ENCODE measurements at regions not wholly inside any gene's neighbourhood (a gene's known extent, or its start where the extent isn't known, plus 50 kb on each side); places are given as distances from the start of the nearest gene placed in this dataset.

DNA sequence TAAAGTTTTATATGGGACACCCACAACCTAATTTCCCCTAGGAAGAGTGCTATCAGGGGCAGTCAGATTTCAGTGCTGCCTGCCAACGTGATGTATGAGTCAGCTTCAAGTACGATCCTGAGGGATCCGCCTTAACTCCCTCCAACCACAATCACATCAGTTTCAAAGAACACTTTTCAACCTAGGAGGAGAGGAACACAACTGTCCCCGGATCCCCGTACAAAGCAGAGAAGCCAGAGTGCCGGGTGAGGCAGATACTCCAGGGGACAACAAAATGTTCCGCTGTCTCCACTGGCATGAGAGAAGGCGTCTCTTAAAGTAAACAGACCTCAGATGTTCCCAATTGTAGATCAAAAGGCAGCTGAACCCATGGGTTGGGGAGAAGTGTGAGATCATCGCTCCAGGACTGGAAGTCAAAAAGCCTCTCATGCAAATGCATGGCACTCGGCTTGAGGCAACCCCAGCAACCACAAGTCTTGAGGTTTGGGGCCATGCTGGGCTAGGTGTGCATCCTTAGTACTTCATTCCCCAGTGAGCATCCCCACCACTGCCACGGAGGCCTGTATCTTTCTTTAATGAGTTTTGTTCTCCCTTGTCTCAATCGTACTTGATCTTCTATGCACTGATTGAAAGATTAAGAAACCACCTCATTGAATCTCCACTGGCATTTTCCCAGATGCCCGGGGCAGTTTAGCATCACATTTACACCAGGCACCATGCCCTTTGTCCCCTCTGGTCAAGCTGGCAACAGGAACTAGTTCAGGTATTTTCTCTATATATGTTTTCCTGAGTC is 91.0 kb upstream of the CCBE1 start:
- TF ChIP-seq, protein P1, sequence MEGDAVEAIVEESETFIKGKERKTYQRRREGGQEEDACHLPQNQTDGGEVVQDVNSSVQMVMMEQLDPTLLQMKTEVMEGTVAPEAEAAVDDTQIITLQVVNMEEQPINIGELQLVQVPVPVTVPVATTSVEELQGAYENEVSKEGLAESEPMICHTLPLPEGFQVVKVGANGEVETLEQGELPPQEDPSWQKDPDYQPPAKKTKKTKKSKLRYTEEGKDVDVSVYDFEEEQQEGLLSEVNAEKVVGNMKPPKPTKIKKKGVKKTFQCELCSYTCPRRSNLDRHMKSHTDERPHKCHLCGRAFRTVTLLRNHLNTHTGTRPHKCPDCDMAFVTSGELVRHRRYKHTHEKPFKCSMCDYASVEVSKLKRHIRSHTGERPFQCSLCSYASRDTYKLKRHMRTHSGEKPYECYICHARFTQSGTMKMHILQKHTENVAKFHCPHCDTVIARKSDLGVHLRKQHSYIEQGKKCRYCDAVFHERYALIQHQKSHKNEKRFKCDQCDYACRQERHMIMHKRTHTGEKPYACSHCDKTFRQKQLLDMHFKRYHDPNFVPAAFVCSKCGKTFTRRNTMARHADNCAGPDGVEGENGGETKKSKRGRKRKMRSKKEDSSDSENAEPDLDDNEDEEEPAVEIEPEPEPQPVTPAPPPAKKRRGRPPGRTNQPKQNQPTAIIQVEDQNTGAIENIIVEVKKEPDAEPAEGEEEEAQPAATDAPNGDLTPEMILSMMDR (IDR thresholded peaks at IDR 0.05; ENCODE audit: borderline replicate concordance, insufficient read depth, low read depth, low read length), result no peak
- H3K4me3 ChIP-seq (ENCODE audit: low read depth, low read length), result no peak overlapping the region

DNA sequence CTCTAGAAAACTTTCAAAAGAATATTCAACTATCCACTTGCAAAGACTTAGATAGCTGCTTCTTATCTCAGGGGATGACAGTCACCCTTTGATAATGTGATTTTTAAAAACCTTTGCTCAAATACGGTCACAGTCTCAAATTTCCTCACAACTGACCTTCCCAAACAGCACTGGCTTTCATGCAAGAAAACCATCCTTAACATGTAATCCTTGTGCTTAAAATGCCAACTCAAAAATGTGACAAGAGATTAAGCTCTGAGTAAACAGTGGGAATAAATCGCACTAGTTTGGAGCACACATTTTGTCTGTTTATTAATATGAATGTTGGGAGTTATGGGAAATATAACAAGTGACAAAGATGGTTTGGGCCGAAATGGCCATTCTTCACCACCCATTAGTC is 87.5 kb upstream of the CCBE1 start:
- TF ChIP-seq, protein P1 (IDR thresholded peaks at IDR 0.05; ENCODE audit: borderline replicate concordance, insufficient read depth, low read depth, low read length), result no peak
- no peak overlapping the region for H3K4me3 ChIP-seq (ENCODE audit: low read depth, low read length)

DNA sequence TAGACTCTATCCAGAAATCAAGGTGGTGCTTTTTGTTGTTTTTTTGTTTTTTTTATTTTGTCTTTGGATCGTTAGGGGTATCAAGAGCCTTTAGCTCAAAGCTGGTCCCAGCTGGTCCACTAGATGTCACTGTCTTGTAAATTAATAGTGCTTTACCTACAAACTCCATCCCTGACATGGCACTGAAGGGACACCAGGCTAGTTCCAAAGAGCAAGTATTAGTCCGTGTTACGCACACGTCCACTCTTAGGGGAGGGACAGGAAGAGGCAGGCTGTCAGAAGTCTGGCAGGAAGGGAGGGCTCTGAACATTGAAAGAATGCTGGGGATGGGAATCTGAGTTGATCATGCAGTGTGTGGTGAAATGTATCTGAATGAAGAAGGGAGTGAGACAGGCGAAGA is 85.9 kb upstream of the CCBE1 start:
- TF ChIP-seq, protein P1 (IDR thresholded peaks at IDR 0.05; ENCODE audit: borderline replicate concordance, insufficient read depth, low read depth, low read length), result peak; percentile 70
- no peak overlapping the region for H3K4me3 ChIP-seq (ENCODE audit: low read depth, low read length)

DNA sequence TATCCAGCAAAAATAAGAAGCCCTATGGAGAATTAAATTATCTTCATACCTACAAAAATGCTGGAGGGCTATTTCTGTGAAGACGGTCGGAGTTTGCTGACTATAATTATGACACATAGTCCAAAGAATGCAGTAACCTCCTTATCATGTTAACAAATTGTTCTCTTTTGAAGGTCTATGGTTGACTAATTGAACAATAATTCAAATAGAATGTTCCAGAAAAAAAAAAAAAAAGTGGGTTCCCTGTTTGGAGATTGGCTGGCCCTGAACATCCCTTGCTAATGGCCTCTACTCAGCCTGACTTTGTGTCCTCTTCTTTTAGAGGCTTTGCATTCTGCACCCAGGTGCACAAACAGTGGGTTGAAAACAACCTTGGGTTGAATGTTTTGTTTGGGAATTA is 82.8 kb upstream of the CCBE1 start:
- no peak overlapping the region for H3K4me3 ChIP-seq (ENCODE audit: low read depth, low read length)
- TF ChIP-seq, protein P1 (IDR thresholded peaks at IDR 0.05; ENCODE audit: borderline replicate concordance, insufficient read depth, low read depth, low read length), result no peak

DNA sequence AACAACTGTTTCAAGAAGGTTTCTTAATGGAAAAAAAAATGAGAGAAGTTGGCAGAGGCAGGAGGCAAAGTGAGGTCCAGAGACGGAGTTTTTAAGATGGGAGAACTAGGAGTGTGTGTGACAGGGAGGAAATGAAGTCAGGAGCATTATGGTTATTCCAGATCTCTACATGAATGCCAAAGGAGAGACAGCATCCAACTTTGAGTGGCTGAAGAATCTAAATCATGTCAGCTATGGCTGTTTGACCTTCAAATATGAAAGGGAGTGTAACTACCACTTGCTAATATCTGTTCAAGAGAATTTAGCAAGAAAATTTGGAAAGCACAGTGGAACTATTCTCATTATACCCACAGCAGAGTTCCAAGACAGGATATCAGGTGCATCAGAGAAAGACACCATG is 81.2 kb upstream of the CCBE1 start:
- no peak overlapping the region for H3K4me3 ChIP-seq (ENCODE audit: low read depth, low read length)
- TF ChIP-seq, protein P1 (IDR thresholded peaks at IDR 0.05; ENCODE audit: borderline replicate concordance, insufficient read depth, low read depth, low read length), result no peak

DNA sequence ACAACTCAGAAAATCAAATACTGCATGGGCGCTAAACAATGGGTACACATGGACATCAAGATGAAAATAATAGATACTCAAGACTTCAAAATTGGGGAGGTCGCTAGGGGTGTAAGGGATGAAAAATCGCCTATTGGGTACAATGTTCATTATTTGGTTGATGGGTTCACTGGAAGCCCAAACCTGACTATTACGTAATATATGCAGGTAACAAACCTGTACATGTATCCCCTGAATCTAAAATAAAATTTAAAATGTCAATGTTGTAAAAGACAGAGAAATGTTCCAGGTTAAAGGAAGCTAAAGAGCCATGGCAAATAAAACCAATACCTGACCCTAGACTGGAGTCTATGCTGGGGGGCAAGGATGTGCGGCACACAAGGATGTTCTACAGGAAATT is 80.4 kb upstream of the CCBE1 start:
- TF ChIP-seq, protein P1 (IDR thresholded peaks at IDR 0.05; ENCODE audit: borderline replicate concordance, insufficient read depth, low read depth, low read length), result no peak

DNA sequence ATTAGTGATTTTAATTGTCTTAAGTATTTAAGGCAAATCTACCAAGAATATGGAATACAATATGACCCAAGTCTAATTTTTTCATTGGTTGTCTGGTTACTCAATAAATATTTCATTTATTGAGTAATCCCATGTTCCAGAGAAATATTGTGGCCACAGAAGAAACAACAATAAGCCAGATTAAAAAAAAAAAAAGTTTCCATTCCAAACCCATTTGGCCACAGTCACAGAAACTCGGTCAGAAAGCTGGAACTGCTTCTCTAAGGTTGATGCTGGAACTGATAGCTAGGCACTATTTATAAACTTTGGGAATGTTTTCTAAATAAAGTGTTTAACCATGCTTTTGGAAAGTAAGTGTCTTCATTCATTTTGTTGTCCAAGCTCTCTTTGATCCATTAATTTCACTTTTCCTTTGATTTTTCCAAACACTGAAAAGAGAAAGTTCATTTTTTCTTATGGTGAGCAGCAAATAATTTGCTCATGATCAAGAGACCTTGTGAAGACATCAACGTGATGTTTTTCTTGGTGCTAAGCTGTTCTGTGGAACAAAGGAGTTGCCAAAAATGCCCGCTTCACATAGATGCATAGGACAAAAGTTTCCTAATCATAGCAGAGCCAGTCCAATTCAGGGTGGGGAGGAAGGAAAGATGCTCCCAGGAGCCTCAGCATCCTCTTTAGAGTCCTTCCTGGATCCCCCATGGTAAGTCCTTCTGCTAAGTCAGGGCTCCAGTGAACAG is 72.1 kb upstream of the CCBE1 start:
- TF ChIP-seq, protein P1 (IDR thresholded peaks at IDR 0.05; ENCODE audit: borderline replicate concordance, insufficient read depth, low read depth, low read length), result no peak
- no peak overlapping the region for H3K4me3 ChIP-seq (ENCODE audit: low read depth, low read length)

More for the DNA sequence above, 80.4 kb upstream of the CCBE1 start:
- H3K4me3 ChIP-seq (ENCODE audit: low read depth, low read length), result no peak overlapping the region

Measured in GM12875 (cell line).